ENCODE measurements at regions not wholly inside any gene's neighbourhood (a gene's known extent, or its start where the extent isn't known, plus 50 kb on each side); places are given as distances from the start of the nearest gene placed in this dataset.

GRCh38 chr16:63568164-63568563 lies 1531.9 kb upstream of the CDH8 start:
- H3K27ac ChIP-seq: no peak overlapping the region
- TF ChIP-seq POLR2A (IDR thresholded peaks at IDR 0.05): no peak
- no peak for TF ChIP-seq POLR2AphosphoS5 (IDR thresholded peaks at IDR 0.05)
- no peak for TF ChIP-seq EP300 (IDR thresholded peaks at IDR 0.05)
- TF ChIP-seq CTCF (IDR thresholded peaks at IDR 0.05): no peak
- H3K36me3 ChIP-seq: no peaks in the 10 kb centered on the region
- 35 to 45% (median 42%) methylated on average over 3 of the region's 3 CpGs for WGBS, 5 donors
- H3K9me3 ChIP-seq: no peaks in the 10 kb centered on the region
- H3K4me1 ChIP-seq: no peaks in the 10 kb centered on the region
- intact Hi-C loops (cut with DNase I; ENCODE audit: low total_unique reads): no loop called here
- no peaks in the 10 kb centered on the region for H3K27me3 ChIP-seq
- DNase-seq: no peak
- no peak overlapping the region for H3K4me3 ChIP-seq

GRCh38 chr16:63563819-63564505 lies 1527.7 kb upstream of the CDH8 start:
- Histone ChIP-seq H3K4me3 (no peak overlapping the region), H3K9me3 (peaks cover 0 to 12% (median 5%) of the 10 kb centered on the region in 4 donors), H3K4me1 (no peaks in the 10 kb centered on the region), H3K27ac (no peak overlapping the region), H3K36me3 (no peaks in the 10 kb centered on the region), H3K27me3 (no peaks in the 10 kb centered on the region)
- intact Hi-C loops (cut with DNase I; ENCODE audit: low total_unique reads): no loop called here
- no peak for DNase-seq
- TF ChIP-seq POLR2A (IDR thresholded peaks at IDR 0.05) (no peak), CTCF (IDR thresholded peaks at IDR 0.05) (no peak), EP300 (IDR thresholded peaks at IDR 0.05) (no peak), POLR2AphosphoS5 (IDR thresholded peaks at IDR 0.05) (no peak)
- WGBS, 5 donors: 36 to 53% (median 42%) methylated on average over 1 of the region's 1 CpG

- intact Hi-C loops (cut with DNase I; ENCODE audit: low total_unique reads): no loop called here
These were observed 1517.7 kb upstream of the CDH8 start for GRCh38 chr16:63553980-63554379.

GRCh38 chr16:63539276-63539675 lies 1503.0 kb upstream of the CDH8 start:
- Histone ChIP-seq H3K27ac (no peak overlapping the region), H3K27me3 (no peaks in the 10 kb centered on the region), H3K4me3 (no peak overlapping the region), H3K4me1 (no peaks in the 10 kb centered on the region), H3K9me3 (no peaks in the 10 kb centered on the region), H3K36me3 (no peaks in the 10 kb centered on the region)
- no peak for DNase-seq
- WGBS, 5 donors: 74 to 85% (median 79%) methylated on average over 2 of the region's 2 CpGs
- TF ChIP-seq POLR2A (IDR thresholded peaks at IDR 0.05): no peak
- no peak for TF ChIP-seq EP300 (IDR thresholded peaks at IDR 0.05)
- TF ChIP-seq CTCF (IDR thresholded peaks at IDR 0.05): no peak
- no peak for TF ChIP-seq POLR2AphosphoS5 (IDR thresholded peaks at IDR 0.05)
- intact Hi-C loops (cut with DNase I; ENCODE audit: low total_unique reads): no loop called here

More at GRCh38 chr16:63553980-63554379, 1517.7 kb upstream of the CDH8 start:
- TF ChIP-seq POLR2A (IDR thresholded peaks at IDR 0.05) (no peak), POLR2AphosphoS5 (IDR thresholded peaks at IDR 0.05) (no peak), EP300 (IDR thresholded peaks at IDR 0.05) (no peak), CTCF (IDR thresholded peaks at IDR 0.05) (no peak)
- Histone ChIP-seq H3K9me3 (no peaks in the 10 kb centered on the region), H3K4me1 (no peaks in the 10 kb centered on the region), H3K27me3 (no peaks in the 10 kb centered on the region), H3K36me3 (no peaks in the 10 kb centered on the region), H3K27ac (no peak overlapping the region), H3K4me3 (no peak overlapping the region)
- 83 to 96% (median 91%) methylated on average over 1 of the region's 1 CpG for WGBS, 5 donors
- no peak for DNase-seq

Data from stomach (tissue), 8 donors.